HG02938 (cell line): ENCODE measurements at regions not wholly inside any gene's neighbourhood (a gene's known extent, or its start where the extent isn't known, plus 50 kb on each side); places are given as distances from the start of the nearest gene placed in this dataset.

Experiments used
- ATAC-seq: cut with Tn5 transposase; IDR thresholded peaks from one replicate; pipeline ENCODE4 v1.9.1; 2021; ENCODE audit warnings: mild to moderate bottlenecking, moderate library complexity; ENCODE audit not compliant: unreplicated experiment

- no peak for ATAC-seq
Observed at GRCh38 chr4:57442831-57443291, 332.7 kb upstream of the IGFBP7 start.

- ATAC-seq = no peak
Observed at GRCh38 chr4:57442241-57442640, 332.1 kb upstream of the IGFBP7 start.

- ATAC-seq = no peak
Observed at GRCh38 chr4:57437649-57438048, 327.5 kb upstream of the IGFBP7 start.

- no peak for ATAC-seq
Observed at GRCh38 chr4:57435300-57435699, 325.1 kb upstream of the IGFBP7 start.

GRCh38 chr4:57430726-57431125 lies 320.5 kb upstream of the IGFBP7 start:
- ATAC-seq = no peak

- ATAC-seq = no peak
Observed at GRCh38 chr4:57426779-57427395, 316.7 kb upstream of the IGFBP7 start.

GRCh38 chr4:57425610-57426009 lies 315.4 kb upstream of the IGFBP7 start:
- no peak for ATAC-seq

GRCh38 chr4:57424232-57424897 lies 314.2 kb upstream of the IGFBP7 start:
- no peak for ATAC-seq

- no peak for ATAC-seq
Observed at GRCh38 chr4:57418133-57418532, 307.9 kb upstream of the IGFBP7 start.

GRCh38 chr4:57412259-57413054 lies 302.3 kb upstream of the IGFBP7 start:
- ATAC-seq = no peak

GRCh38 chr4:57410331-57411052 lies 300.3 kb upstream of the IGFBP7 start:
- no peak for ATAC-seq

GRCh38 chr4:57405359-57405758 lies 295.2 kb upstream of the IGFBP7 start:
- no peak for ATAC-seq

GRCh38 chr4:57404483-57404882 lies 294.3 kb upstream of the IGFBP7 start:
- no peak for ATAC-seq

GRCh38 chr4:57403591-57403990 lies 293.4 kb upstream of the IGFBP7 start:
- ATAC-seq = no peak

GRCh38 chr4:57401586-57401985 lies 291.4 kb upstream of the IGFBP7 start:
- ATAC-seq = no peak

- ATAC-seq = no peak
Observed at GRCh38 chr4:57378766-57379165, 268.6 kb upstream of the IGFBP7 start.

GRCh38 chr4:57374866-57375595 lies 264.8 kb upstream of the IGFBP7 start:
- no peak for ATAC-seq

- ATAC-seq = no peak
Observed at GRCh38 chr4:57373991-57374390, 263.8 kb upstream of the IGFBP7 start.

- no peak for ATAC-seq
Observed at GRCh38 chr4:57371671-57372070, 261.5 kb upstream of the IGFBP7 start.

- no peak for ATAC-seq
Observed at GRCh38 chr4:57370691-57371090, 260.5 kb upstream of the IGFBP7 start.

GRCh38 chr4:57369446-57369845 lies 259.3 kb upstream of the IGFBP7 start:
- no peak for ATAC-seq
